B cell (primary cell): ENCODE measurements at regions not wholly inside any gene's neighbourhood (a gene's known extent, or its start where the extent isn't known, plus 50 kb on each side); places are given as distances from the start of the nearest gene placed in this dataset.

Source experiments
- EZH2 ChIP-seq: IDR thresholded peaks from 2 replicates; pipeline ENCODE4 v1.6.1; 2012; ENCODE audit warnings: borderline replicate concordance, low read depth, mild to moderate bottlenecking, moderate library complexity, low read length; ENCODE audit not compliant: insufficient read depth, poor library complexity, severe bottlenecking
- TF ChIP-seq, protein P1 (sequence below): fragments of 200-600 bp; IDR thresholded peaks from one replicate; pipeline ENCODE4 v1.8.0; 2022; ENCODE audit warnings: antibody characterized with exemption, mild to moderate bottlenecking

- TF ChIP-seq, protein P1, sequence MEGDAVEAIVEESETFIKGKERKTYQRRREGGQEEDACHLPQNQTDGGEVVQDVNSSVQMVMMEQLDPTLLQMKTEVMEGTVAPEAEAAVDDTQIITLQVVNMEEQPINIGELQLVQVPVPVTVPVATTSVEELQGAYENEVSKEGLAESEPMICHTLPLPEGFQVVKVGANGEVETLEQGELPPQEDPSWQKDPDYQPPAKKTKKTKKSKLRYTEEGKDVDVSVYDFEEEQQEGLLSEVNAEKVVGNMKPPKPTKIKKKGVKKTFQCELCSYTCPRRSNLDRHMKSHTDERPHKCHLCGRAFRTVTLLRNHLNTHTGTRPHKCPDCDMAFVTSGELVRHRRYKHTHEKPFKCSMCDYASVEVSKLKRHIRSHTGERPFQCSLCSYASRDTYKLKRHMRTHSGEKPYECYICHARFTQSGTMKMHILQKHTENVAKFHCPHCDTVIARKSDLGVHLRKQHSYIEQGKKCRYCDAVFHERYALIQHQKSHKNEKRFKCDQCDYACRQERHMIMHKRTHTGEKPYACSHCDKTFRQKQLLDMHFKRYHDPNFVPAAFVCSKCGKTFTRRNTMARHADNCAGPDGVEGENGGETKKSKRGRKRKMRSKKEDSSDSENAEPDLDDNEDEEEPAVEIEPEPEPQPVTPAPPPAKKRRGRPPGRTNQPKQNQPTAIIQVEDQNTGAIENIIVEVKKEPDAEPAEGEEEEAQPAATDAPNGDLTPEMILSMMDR: no peak
- TF ChIP-seq EZH2: no peak
Observed at GRCh38 chr3:109900783-109901182, 563.4 kb upstream of the DPPA4 start.
